Naive thymus-derived CD4-positive, alpha-beta T cell (primary cell): ENCODE measurements at regions not wholly inside any gene's neighbourhood (a gene's known extent, or its start where the extent isn't known, plus 50 kb on each side); places are given as distances from the start of the nearest gene placed in this dataset.

Experiments used
- ATAC-seq: fragments of 150-1000 bp; cut with Tn5 transposase; 2 replicates; pipeline ENCODE4 v1.10.0; 2021; ENCODE audit warnings: mild to moderate bottlenecking, moderate library complexity
- CTCF ChIA-PET: fragments of 350-600 bp; sonication (Branson Sonifier 250); formaldehyde crosslinking; loops from one replicate; lab custom pipeline; 2021; ENCODE audit warnings: antibody characterized with exemption; lab: Charles Lee
- POLR2A ChIA-PET: fragments of 350-600 bp; sonication (Branson Sonifier 250); formaldehyde crosslinking; loops from one replicate; lab custom pipeline; 2021; ENCODE audit warnings: antibody characterized with exemption, inconsistent platforms; lab: Charles Lee
- DNase-seq, 9 donors: peaks; one replicate each; pipeline versions ENCODE4 v3.0.0 to v3.0.0-alpha.2; 2020 to 2022; ENCODE audit warnings: mixed read lengths in 1 of 9
- H3K27ac ChIP-seq: one replicate; pipeline ENCODE4 v1.7.0; 2013; ENCODE audit warnings: mild to moderate bottlenecking, low read depth, low read length, moderate library complexity
- H3K27me3 ChIP-seq, 2 donors: one replicate each; pipeline ENCODE4 v1.7.0; 2013; ENCODE audit warnings: low read length in 2 of 2, mild to moderate bottlenecking in 2 of 2, moderate library complexity in 2 of 2; ENCODE audit not compliant: control insufficient read depth in 2 of 2, insufficient read depth in 2 of 2
- H3K36me3 ChIP-seq, 3 experiments: 1 replicate in 2 of 3; 2 replicates in 1 of 3; pipeline ENCODE4 v1.7.0; 2013; ENCODE audit warnings: low read length in 3 of 3, mild to moderate bottlenecking in 3 of 3, moderate library complexity in 1 of 3; ENCODE audit not compliant: insufficient read depth in 3 of 3, control insufficient read depth in 2 of 3
- H3K4me1 ChIP-seq, 2 donors: one replicate each; pipeline ENCODE4 v1.7.0; 2013; ENCODE audit warnings: low read length in 2 of 2, mild to moderate bottlenecking in 2 of 2, moderate library complexity in 1 of 2; ENCODE audit not compliant: control insufficient read depth in 2 of 2, insufficient read depth in 2 of 2
- H3K4me3 ChIP-seq: 2 replicates; pipeline ENCODE4 v1.7.0; 2013; ENCODE audit warnings: mild to moderate bottlenecking, low read length
- H3K9me3 ChIP-seq, 3 experiments: 1 replicate in 2 of 3; 2 replicates in 1 of 3; pipeline ENCODE4 v1.7.0; 2013; ENCODE audit warnings: low read length in 3 of 3; ENCODE audit not compliant: control insufficient read depth in 2 of 3
- H3K27ac Mint-ChIP-seq, 9 donors: one replicate each; pipeline ENCODE4 v1.8.0; 2020 to 2022; ENCODE audit warnings: mixed read lengths in 9 of 9, mild to moderate bottlenecking in 8 of 9, moderate library complexity in 5 of 9, inconsistent platforms in 2 of 9
- H3K27me3 Mint-ChIP-seq, 5 donors: one replicate each; pipeline ENCODE4 v1.8.0; 2021 to 2022; ENCODE audit warnings: mixed read lengths in 5 of 5, mild to moderate bottlenecking in 1 of 5
- H3K36me3 Mint-ChIP-seq, 5 donors: one replicate each; pipeline ENCODE4 v1.8.0; 2020 to 2022; ENCODE audit warnings: mixed read lengths in 5 of 5, mild to moderate bottlenecking in 3 of 5, inconsistent platforms in 1 of 5
- H3K4me1 Mint-ChIP-seq, 7 donors: one replicate each; pipeline ENCODE4 v1.8.0; 2020 to 2022; ENCODE audit warnings: mixed read lengths in 7 of 7, mild to moderate bottlenecking in 3 of 7, inconsistent platforms in 1 of 7
- H3K4me3 Mint-ChIP-seq, 10 donors: one replicate each; pipeline ENCODE4 v1.8.0; 2020 to 2022; ENCODE audit warnings: mild to moderate bottlenecking in 10 of 10, mixed read lengths in 10 of 10, moderate library complexity in 6 of 10, inconsistent platforms in 2 of 10
- H3K9me3 Mint-ChIP-seq, 11 donors: one replicate each; pipeline ENCODE4 v1.8.0; 2020 to 2022; ENCODE audit warnings: mixed read lengths in 11 of 11, mild to moderate bottlenecking in 4 of 11, inconsistent platforms in 1 of 11, moderate library complexity in 1 of 11
- intact Hi-C, 2 donors: fragments of 100-400 bp; cut with micrococcal nuclease; formaldehyde crosslinking; loops; one replicate each; pipeline ENCODE4 v1.15.1; 2023

GRCh38 chr6:119527231-119527578, 177.6 kb upstream of the MAN1A1 start:
- no peaks in the 10 kb centered on the region for H3K36me3 Mint-ChIP-seq
- H3K9me3 ChIP-seq = no peaks in the 10 kb centered on the region
- no peaks in the 10 kb centered on the region for H3K27me3 ChIP-seq
- ATAC-seq = no peak
- H3K4me3 ChIP-seq = no peak overlapping the region
- H3K27ac ChIP-seq = no peak overlapping the region
- no peak overlapping the region for H3K27ac Mint-ChIP-seq
- no peaks in the 10 kb centered on the region for H3K9me3 Mint-ChIP-seq
- intact Hi-C loops = no loop called here
- no peaks in the 10 kb centered on the region for H3K36me3 ChIP-seq
- H3K4me3 Mint-ChIP-seq = no peak overlapping the region
- no peak for DNase-seq
- peaks cover 0 to 1% (median 0%) of the 10 kb centered on the region in 7 donors for H3K4me1 Mint-ChIP-seq
- H3K4me1 ChIP-seq = no peaks in the 10 kb centered on the region
- POLR2A ChIA-PET = no interaction called here
- CTCF ChIA-PET = no interaction called here
- H3K27me3 Mint-ChIP-seq = peaks cover 5 to 39% (median 10%) of the 10 kb centered on the region in 5 donors

DNA sequence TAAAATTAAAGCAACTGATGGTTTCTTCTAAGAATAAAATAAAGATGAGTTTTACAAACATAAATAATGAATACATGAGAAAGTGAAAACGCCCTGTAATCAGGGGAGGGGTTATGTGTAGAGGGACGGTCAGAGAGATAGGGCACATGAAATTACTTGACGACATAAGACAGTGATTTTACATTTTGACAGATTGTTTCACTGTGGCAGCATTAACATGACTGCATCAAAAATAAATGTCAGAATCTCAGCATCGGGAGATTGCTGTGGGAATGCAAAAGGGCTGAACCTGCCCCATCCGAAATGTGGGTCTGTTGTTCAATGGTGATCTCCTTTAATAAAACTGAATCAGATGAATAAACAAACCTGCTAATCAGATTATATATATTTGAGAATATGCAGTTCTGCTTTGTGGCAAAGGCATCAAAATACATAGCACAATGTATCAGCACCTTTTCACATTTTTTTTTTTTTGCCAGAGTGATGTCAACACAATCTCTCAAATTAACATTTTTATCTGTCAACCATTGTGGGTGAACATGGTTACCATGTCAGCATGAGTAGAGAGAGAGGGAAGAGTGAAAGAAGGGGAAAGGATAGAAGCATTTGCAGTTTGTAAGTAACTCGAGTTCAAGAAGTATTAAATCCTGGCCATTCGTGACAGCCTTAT, 177.1 kb upstream of the MAN1A1 start:
- Mint-ChIP-seq H3K9me3 (no peaks in the 10 kb centered on the region), H3K27me3 (peaks cover 5 to 40% (median 10%) of the 10 kb centered on the region in 5 donors), H3K4me3 (no peak overlapping the region), H3K36me3 (no peaks in the 10 kb centered on the region), H3K4me1 (peaks cover 0 to 1% (median 0%) of the 10 kb centered on the region in 7 donors), H3K27ac (no peak overlapping the region)
- intact Hi-C loops = no loop called here
- no peaks in the 10 kb centered on the region for H3K27me3 ChIP-seq
- POLR2A ChIA-PET = no interaction called here
- CTCF ChIA-PET = interaction anchor here (0.7 kb wide), 1 partner anchor 155 kb away, joined by 3 read pairs; no protein-coding TSS in a partner anchor
- ATAC-seq (no peak), DNase-seq (no peak)
- no peaks in the 10 kb centered on the region for H3K9me3 ChIP-seq
- no peak overlapping the region for H3K27ac ChIP-seq
- H3K36me3 ChIP-seq = no peaks in the 10 kb centered on the region
- no peak overlapping the region for H3K4me3 ChIP-seq
- no peaks in the 10 kb centered on the region for H3K4me1 ChIP-seq

- no peak overlapping the region for H3K4me3 ChIP-seq
- DNase-seq (no peak), ATAC-seq (no peak)
- H3K36me3 ChIP-seq = no peaks in the 10 kb centered on the region
- no peaks in the 10 kb centered on the region for H3K4me1 ChIP-seq
- Mint-ChIP-seq H3K36me3 (no peaks in the 10 kb centered on the region), H3K27me3 (peaks cover 0 to 50% (median 5%) of the 10 kb centered on the region in 5 donors), H3K4me1 (peaks cover 0 to 1% (median 0%) of the 10 kb centered on the region in 7 donors), H3K27ac (no peak overlapping the region), H3K9me3 (no peaks in the 10 kb centered on the region), H3K4me3 (no peak overlapping the region)
- no peaks in the 10 kb centered on the region for H3K9me3 ChIP-seq
- CTCF ChIA-PET = no interaction called here
- no peaks in the 10 kb centered on the region for H3K27me3 ChIP-seq
- H3K27ac ChIP-seq = no peak overlapping the region
- intact Hi-C loops = no loop called here
- POLR2A ChIA-PET = no interaction called here
These were observed 174.8 kb upstream of the MAN1A1 start for GRCh38 chr6:119524410-119524809.

DNA sequence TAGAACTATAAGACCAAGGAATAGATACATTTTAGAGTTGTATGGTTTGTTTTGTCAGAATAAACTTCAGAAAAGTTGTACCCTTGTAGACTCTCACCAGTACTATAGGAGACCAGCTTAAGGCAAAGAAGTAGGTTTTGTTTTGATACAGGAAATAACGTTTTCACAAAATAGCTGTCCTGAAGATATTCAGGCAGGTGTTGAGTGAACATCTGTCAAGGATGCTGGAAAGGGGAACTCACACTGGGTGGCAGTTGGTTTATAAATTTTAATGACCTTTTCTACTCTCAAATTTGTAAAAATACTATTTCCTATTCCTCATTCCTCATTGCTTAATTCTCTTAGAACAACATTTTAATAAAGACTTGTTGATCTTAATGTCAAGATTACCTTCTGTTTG, 174.0 kb upstream of the MAN1A1 start:
- H3K4me1 Mint-ChIP-seq = peaks cover 0 to 1% (median 0%) of the 10 kb centered on the region in 7 donors
- Histone ChIP-seq H3K4me3 (no peak overlapping the region), H3K36me3 (no peaks in the 10 kb centered on the region), H3K27ac (no peak overlapping the region), H3K4me1 (no peaks in the 10 kb centered on the region), H3K9me3 (no peaks in the 10 kb centered on the region), H3K27me3 (no peaks in the 10 kb centered on the region)
- POLR2A ChIA-PET = no interaction called here
- no peak overlapping the region for H3K27ac Mint-ChIP-seq
- no peak overlapping the region for H3K4me3 Mint-ChIP-seq
- intact Hi-C loops = no loop called here
- DNase-seq (no peak), ATAC-seq (no peak)
- H3K27me3 Mint-ChIP-seq = peaks cover 0 to 45% (median 5%) of the 10 kb centered on the region in 5 donors
- H3K9me3 Mint-ChIP-seq = no peaks in the 10 kb centered on the region
- CTCF ChIA-PET = no interaction called here
- H3K36me3 Mint-ChIP-seq = no peaks in the 10 kb centered on the region

DNA sequence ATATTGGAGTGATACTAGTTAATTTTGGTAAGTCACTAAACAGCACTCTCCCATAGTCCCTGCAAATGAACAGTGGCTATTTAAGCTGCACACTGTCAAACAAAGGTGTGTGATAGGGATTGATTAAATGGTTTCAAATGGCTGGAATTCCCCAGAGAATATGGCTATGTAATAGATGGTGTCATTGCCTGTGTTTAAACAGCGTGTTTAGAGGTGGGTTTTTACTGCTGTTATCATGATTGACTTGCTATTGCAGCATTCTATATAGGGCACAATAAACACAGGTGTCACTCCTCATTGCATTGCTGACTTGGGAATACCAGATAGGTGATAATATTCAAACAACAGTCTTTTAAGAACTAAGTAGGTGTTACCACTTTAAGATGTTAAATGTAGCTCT, 171.7 kb upstream of the MAN1A1 start:
- Mint-ChIP-seq H3K27ac (no peak overlapping the region), H3K9me3 (peaks cover 0 to 2% (median 0%) of the 10 kb centered on the region in 11 donors), H3K4me1 (peaks cover 0 to 8% (median 0%) of the 10 kb centered on the region in 7 donors), H3K27me3 (peaks cover 4 to 36% (median 6%) of the 10 kb centered on the region in 5 donors), H3K36me3 (no peaks in the 10 kb centered on the region), H3K4me3 (no peak overlapping the region)
- no peaks in the 10 kb centered on the region for H3K4me1 ChIP-seq
- ChIA-PET POLR2A (no interaction called here), CTCF (no interaction called here)
- no peaks in the 10 kb centered on the region for H3K27me3 ChIP-seq
- H3K27ac ChIP-seq = no peak overlapping the region
- H3K9me3 ChIP-seq = no peaks in the 10 kb centered on the region
- intact Hi-C loops = no loop called here
- no peak overlapping the region for H3K4me3 ChIP-seq
- no peaks in the 10 kb centered on the region for H3K36me3 ChIP-seq
- ATAC-seq (no peak), DNase-seq (no peak)

DNA sequence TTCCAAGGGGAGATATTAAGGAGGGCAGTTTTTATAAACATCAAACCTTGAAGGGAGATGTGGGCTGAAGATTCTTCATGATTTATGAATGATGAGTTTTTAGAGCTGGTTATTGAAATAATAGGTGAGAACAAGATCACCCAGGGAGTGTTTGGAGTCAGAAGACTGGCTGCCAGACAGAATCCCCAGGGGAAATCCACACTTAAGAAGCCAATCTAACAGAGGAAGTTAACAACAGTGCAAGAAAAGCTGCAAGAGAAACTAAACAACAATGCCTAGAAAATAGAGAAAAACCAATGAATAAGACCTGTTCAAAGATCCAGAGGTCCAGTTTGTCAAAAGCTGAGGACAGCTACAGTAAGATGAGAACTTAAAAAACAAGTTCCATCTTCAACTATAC, 167.9 kb upstream of the MAN1A1 start:
- Mint-ChIP-seq H3K9me3 (peaks cover 0 to 3% (median 0%) of the 10 kb centered on the region in 11 donors), H3K27me3 (peaks cover 0 to 41% (median 10%) of the 10 kb centered on the region in 5 donors), H3K36me3 (no peaks in the 10 kb centered on the region), H3K4me1 (peaks cover 0 to 8% (median 0%) of the 10 kb centered on the region in 7 donors), H3K27ac (no peak overlapping the region), H3K4me3 (no peak overlapping the region)
- Histone ChIP-seq H3K4me3 (no peak overlapping the region), H3K9me3 (no peaks in the 10 kb centered on the region), H3K27me3 (no peaks in the 10 kb centered on the region), H3K36me3 (no peaks in the 10 kb centered on the region), H3K4me1 (no peaks in the 10 kb centered on the region), H3K27ac (no peak overlapping the region)
- ATAC-seq = no peak
- intact Hi-C loops = no loop called here
- POLR2A ChIA-PET = no interaction called here
- no peak for DNase-seq
- CTCF ChIA-PET = no interaction called here

GRCh38 chr6:119514345-119514744, 164.8 kb upstream of the MAN1A1 start:
- ChIA-PET CTCF (no interaction called here), POLR2A (no interaction called here)
- Histone ChIP-seq H3K27me3 (no peaks in the 10 kb centered on the region), H3K9me3 (no peaks in the 10 kb centered on the region), H3K4me3 (no peak overlapping the region), H3K27ac (no peak overlapping the region), H3K36me3 (no peaks in the 10 kb centered on the region), H3K4me1 (no peaks in the 10 kb centered on the region)
- Mint-ChIP-seq H3K36me3 (no peaks in the 10 kb centered on the region), H3K27ac (no peak overlapping the region), H3K4me3 (no peak overlapping the region), H3K4me1 (peaks cover 0 to 8% (median 0%) of the 10 kb centered on the region in 7 donors), H3K9me3 (peaks cover 0 to 3% (median 0%) of the 10 kb centered on the region in 11 donors), H3K27me3 (peaks cover 0 to 41% (median 10%) of the 10 kb centered on the region in 5 donors)
- intact Hi-C loops = no loop called here
- ATAC-seq (no peak), DNase-seq (no peak)
